Sigmoid colon (tissue), 6 donors: ENCODE measurements at regions not wholly inside any gene's neighbourhood (a gene's known extent, or its start where the extent isn't known, plus 50 kb on each side); places are given as distances from the start of the nearest gene placed in this dataset.

Experiments used
- DNase-seq: peaks from one replicate; pipeline ENCODE4 v3.0.0-alpha.2; 2019
- H3K27ac ChIP-seq, 4 donors: fragments of 200-600 bp; sonication (generic); one replicate each; pipeline ENCODE4 v1.5.1; 2016 to 2019; ENCODE audit warnings: mild to moderate bottlenecking in 1 of 4
- H3K27me3 ChIP-seq, 3 donors: fragments of 200-600 bp; sonication (generic); one replicate each; pipeline ENCODE4 v1.5.1; 2019; ENCODE audit warnings: mild to moderate bottlenecking in 1 of 3
- H3K36me3 ChIP-seq, 4 donors: fragments of 200-600 bp; sonication (generic); one replicate each; pipeline ENCODE4 v1.5.1; 2016 to 2019
- H3K4me1 ChIP-seq, 4 donors: fragments of 200-600 bp; sonication (generic); one replicate each; pipeline ENCODE4 v1.5.1; 2017 to 2019
- H3K4me3 ChIP-seq, 4 donors: fragments of 200-600 bp; sonication (generic); one replicate each; pipeline ENCODE4 v1.5.1; 2017 to 2019; ENCODE audit warnings: mild to moderate bottlenecking in 2 of 4, moderate library complexity in 1 of 4
- H3K9me3 ChIP-seq, 4 donors: fragments of 200-600 bp in 3 of 4; sonication (generic) in 3 of 4; one replicate each; pipeline versions ENCODE4 v1.5.1 to v1.6.1; 2013 to 2019
- CTCF ChIP-seq, 4 experiments: fragments of 450-650 bp in 3 of 4; fragments of 200-600 bp in 1 of 4; IDR thresholded peaks; one replicate each; pipeline ENCODE4 v1.5.1; 2016 to 2019; ENCODE audit warnings: antibody characterized with exemption in 4 of 4, mild to moderate bottlenecking in 3 of 4, moderate library complexity in 2 of 4
- EP300 ChIP-seq, 4 donors: sonication (generic); formaldehyde crosslinking; IDR thresholded peaks; one replicate each; pipeline ENCODE4 v1.6.1; 2017; ENCODE audit warnings: antibody characterized with exemption in 4 of 4
- POLR2A ChIP-seq, 2 donors: fragments of 450-650 bp; IDR thresholded peaks; one replicate each; pipeline ENCODE4 v1.6.1; 2016; ENCODE audit warnings: antibody characterized with exemption in 2 of 2, mild to moderate bottlenecking in 2 of 2, moderate library complexity in 2 of 2
- POLR2AphosphoS5 ChIP-seq, 4 donors: sonication (generic); formaldehyde crosslinking; IDR thresholded peaks; one replicate each; pipeline ENCODE4 v1.6.1; 2017; ENCODE audit warnings: antibody characterized with exemption in 4 of 4
- WGBS, 2 donors: extraction: QIAGEN DNeasy Blood & Tissue Kit; methylation state at CpG; one replicate each; pipeline ENCODE4 v1.1.7; 2013; 5-methylcytosine and 5-hydroxymethylcytosine counted together
- intact Hi-C: fragments of 100-400 bp; cut with DNase I; formaldehyde crosslinking; loops from one replicate; pipeline ENCODE4 v1.15.1; 2023
- donor health status: healthy with polysubstance abuse.
- donor health status: healthy.

DNA sequence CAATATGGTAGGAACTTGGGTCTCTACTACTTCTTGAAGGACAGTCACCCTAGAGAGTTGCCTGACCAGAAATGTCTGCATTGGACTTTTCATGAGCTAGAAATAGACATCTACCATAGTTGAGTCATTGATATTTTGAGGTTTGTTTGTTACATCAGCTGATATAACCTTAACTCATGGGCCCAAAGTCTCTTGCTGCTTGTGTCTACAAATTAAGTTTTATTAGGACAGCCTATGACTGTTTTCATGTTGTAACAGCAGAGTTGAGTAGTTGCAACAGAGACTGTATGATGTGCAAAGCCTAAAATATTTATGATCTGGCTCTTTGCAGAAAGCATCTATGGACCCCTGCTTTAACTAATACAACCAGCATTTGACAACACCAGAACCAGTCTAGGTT, 155.3 kb downstream of the MIAT start:
- Histone ChIP-seq H3K27me3 (no peaks in the 10 kb centered on the region), H3K4me3 (no peak overlapping the region), H3K9me3 (peaks cover 0 to 4% (median 2%) of the 10 kb centered on the region in 4 donors), H3K4me1 (peaks cover 0 to 12% (median 4%) of the 10 kb centered on the region in 4 donors), H3K36me3 (no peaks in the 10 kb centered on the region), H3K27ac (no peak overlapping the region)
- intact Hi-C loops = no loop called here
- TF ChIP-seq CTCF (IDR thresholded peaks at IDR 0.05) (no peak), POLR2A (IDR thresholded peaks at IDR 0.05) (no peak), POLR2AphosphoS5 (IDR thresholded peaks at IDR 0.05) (no peak), EP300 (IDR thresholded peaks at IDR 0.05) (no peak)
- DNase-seq = no peak

DNA sequence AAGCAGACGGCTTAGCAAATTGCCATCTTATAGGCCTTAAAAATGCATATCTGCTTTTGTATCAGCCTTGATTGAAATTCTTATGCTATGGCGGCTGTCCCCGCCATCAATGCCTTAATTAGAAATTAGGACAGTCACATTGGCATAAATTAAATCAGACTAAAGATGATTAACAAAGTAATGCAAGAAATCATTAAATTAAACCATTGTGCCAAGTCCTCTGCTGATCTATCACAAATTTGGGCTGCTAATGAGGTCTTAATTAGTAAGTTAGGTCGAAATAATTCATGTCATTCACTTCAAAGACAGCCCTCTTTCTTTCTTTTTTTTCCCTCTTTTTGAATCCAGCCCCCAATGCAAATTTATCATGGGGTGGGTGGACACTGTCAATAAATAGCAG, 159.3 kb downstream of the MIAT start:
- intact Hi-C loops = no loop called here
- no peak for DNase-seq
- no peak overlapping the region for H3K4me3 ChIP-seq
- WGBS, 2 donors = 82 to 86% methylated on average over 4 of the region's 4 CpGs
- no peak overlapping the region for H3K27ac ChIP-seq
- TF ChIP-seq POLR2A (IDR thresholded peaks at IDR 0.05) (no peak), EP300 (IDR thresholded peaks at IDR 0.05) (no peak), POLR2AphosphoS5 (IDR thresholded peaks at IDR 0.05) (no peak), CTCF (IDR thresholded peaks at IDR 0.05) (no peak)
- no peaks in the 10 kb centered on the region for H3K4me1 ChIP-seq
- peaks cover 0 to 4% (median 0%) of the 10 kb centered on the region in 4 donors for H3K36me3 ChIP-seq
- no peaks in the 10 kb centered on the region for H3K27me3 ChIP-seq
- peaks cover 6 to 15% (median 6%) of the 10 kb centered on the region in 4 donors for H3K9me3 ChIP-seq

DNA sequence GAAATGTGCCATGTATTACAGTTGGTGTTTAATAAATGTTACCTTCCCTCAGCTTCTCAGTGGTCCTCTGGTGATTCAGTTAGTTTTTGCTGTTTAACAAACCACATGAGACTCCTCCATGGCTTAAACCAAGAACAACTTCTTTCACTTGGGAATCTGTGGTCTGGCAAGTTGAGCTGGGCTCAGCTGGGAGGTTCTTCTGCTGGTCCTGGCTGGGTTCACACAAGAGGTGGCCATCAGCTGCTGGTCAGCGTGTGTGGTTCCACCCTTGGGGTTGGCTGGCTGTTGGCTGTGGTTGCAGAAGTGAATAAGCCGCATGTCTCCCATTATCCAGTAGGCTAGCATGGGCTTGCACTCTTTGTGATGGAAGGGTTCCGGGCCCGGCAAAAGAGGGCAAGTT, 160.5 kb downstream of the MIAT start:
- Histone ChIP-seq H3K4me1 (no peaks in the 10 kb centered on the region), H3K27ac (no peak overlapping the region), H3K36me3 (peaks cover 0 to 4% (median 0%) of the 10 kb centered on the region in 4 donors), H3K27me3 (no peaks in the 10 kb centered on the region), H3K4me3 (no peak overlapping the region), H3K9me3 (peaks cover 6 to 15% (median 6%) of the 10 kb centered on the region in 4 donors)
- 59 to 69% methylated on average over 4 of the region's 4 CpGs for WGBS, 2 donors
- DNase-seq = no peak
- intact Hi-C loops = no loop called here
- TF ChIP-seq EP300 (IDR thresholded peaks at IDR 0.05) = no peak
- no peak for TF ChIP-seq POLR2A (IDR thresholded peaks at IDR 0.05)
- no peak for TF ChIP-seq CTCF (IDR thresholded peaks at IDR 0.05)
- TF ChIP-seq POLR2AphosphoS5 (IDR thresholded peaks at IDR 0.05) = no peak

- 83 to 85% methylated on average over 4 of the region's 4 CpGs for WGBS, 2 donors
- peaks cover 6 to 15% (median 6%) of the 10 kb centered on the region in 4 donors for H3K9me3 ChIP-seq
- H3K27ac ChIP-seq = no peak overlapping the region
- H3K27me3 ChIP-seq = no peaks in the 10 kb centered on the region
- TF ChIP-seq POLR2A (IDR thresholded peaks at IDR 0.05) (no peak), POLR2AphosphoS5 (IDR thresholded peaks at IDR 0.05) (no peak), CTCF (IDR thresholded peaks at IDR 0.05) (no peak)
- H3K4me3 ChIP-seq = no peak overlapping the region
- intact Hi-C loops = no loop called here
- H3K4me1 ChIP-seq = no peaks in the 10 kb centered on the region
- peaks cover 0 to 4% (median 0%) of the 10 kb centered on the region in 4 donors for H3K36me3 ChIP-seq
- no peak for DNase-seq
These were observed 164.5 kb downstream of the MIAT start for GRCh38 chr22:26821854-26822253.

DNA sequence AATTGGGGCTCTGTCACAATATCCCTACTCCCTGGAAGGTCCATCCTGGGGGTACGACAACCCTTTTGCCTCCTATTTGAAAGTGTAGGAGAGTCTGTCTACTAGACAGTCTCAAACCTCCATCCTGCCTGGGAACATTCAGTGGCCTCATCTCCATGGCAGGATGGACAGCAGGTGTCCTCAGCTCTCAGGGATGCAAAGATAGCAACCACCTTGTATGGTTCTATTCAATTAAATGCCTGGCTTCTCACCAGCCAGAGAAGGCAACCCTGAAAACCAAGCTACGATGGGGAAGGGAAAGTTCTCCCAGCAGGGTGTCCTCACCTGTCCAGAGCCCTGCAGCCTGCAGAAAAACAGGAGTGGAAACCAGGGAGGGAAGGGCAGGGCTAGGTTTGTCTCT, 164.9 kb downstream of the MIAT start:
- Histone ChIP-seq H3K36me3 (peaks cover 0 to 4% (median 0%) of the 10 kb centered on the region in 4 donors), H3K27me3 (no peaks in the 10 kb centered on the region), H3K27ac (no peak overlapping the region), H3K4me3 (no peak overlapping the region), H3K9me3 (peaks cover 6 to 15% (median 6%) of the 10 kb centered on the region in 4 donors), H3K4me1 (no peaks in the 10 kb centered on the region)
- no peak for DNase-seq
- TF ChIP-seq POLR2AphosphoS5 (IDR thresholded peaks at IDR 0.05) (no peak), POLR2A (IDR thresholded peaks at IDR 0.05) (no peak), EP300 (IDR thresholded peaks at IDR 0.05) (no peak), CTCF (IDR thresholded peaks at IDR 0.05) (no peak)
- intact Hi-C loops = no loop called here
- WGBS, 2 donors = 41 to 56% methylated on average over 2 of the region's 2 CpGs
